Adrenal gland (tissue), 9 donors: ENCODE measurements at regions not wholly inside any gene's neighbourhood (a gene's known extent, or its start where the extent isn't known, plus 50 kb on each side); places are given as distances from the start of the nearest gene placed in this dataset.

Source experiments
- DNase-seq, 7 donors: peaks; one replicate each; pipeline ENCODE4 v3.0.0-alpha.2; 2019 to 2020
- H3K27ac ChIP-seq, 5 donors: fragments of 200-600 bp; sonication (generic) in 4 of 5; 1 replicate in 3 of 5; 2 replicates in 2 of 5; pipeline versions ENCODE4 v1.5.1 to v1.8.0; 2016 to 2020; ENCODE audit warnings: mild to moderate bottlenecking in 1 of 5
- H3K27me3 ChIP-seq: fragments of 200-600 bp; 2 replicates; pipeline ENCODE4 v1.8.0; 2021
- H3K36me3 ChIP-seq, 2 donors: fragments of 200-600 bp; replicated peaks in 1 of 2; 1 replicate in 1 of 2; 2 replicates in 1 of 2; pipeline versions ENCODE4 v1.5.1 to v1.8.0; 2018 to 2022
- H3K4me1 ChIP-seq, 2 donors: fragments of 200-600 bp; replicated peaks in 1 of 2; 1 replicate in 1 of 2; 2 replicates in 1 of 2; pipeline versions ENCODE4 v1.5.1 to v1.8.0; 2018 to 2021
- H3K4me3 ChIP-seq, 4 donors: fragments of 200-600 bp; sonication (generic) in 3 of 4; one replicate each; pipeline ENCODE4 v1.5.1; 2016 to 2018
- H3K9me3 ChIP-seq, 3 donors: fragments of 200-600 bp; sonication (generic) in 1 of 3; replicated peaks in 1 of 3; 1 replicate in 2 of 3; 2 replicates in 1 of 3; pipeline versions ENCODE4 v1.5.1 to v1.8.0; 2016 to 2021
- CTCF ChIP-seq, 6 experiments: fragments of 450-650 bp in 4 of 6; fragments of 200-600 bp in 2 of 6; sonication (generic) in 1 of 6; IDR thresholded peaks; 1 replicate in 5 of 6; 2 replicates in 1 of 6; pipeline versions ENCODE4 v1.5.1 to v1.8.0; 2016 to 2021; ENCODE audit warnings: antibody characterized with exemption in 6 of 6, mild to moderate bottlenecking in 2 of 6, moderate library complexity in 1 of 6
- POLR2A ChIP-seq, 2 donors: fragments of 450-650 bp; IDR thresholded peaks; one replicate each; pipeline ENCODE4 v1.6.1; 2017; ENCODE audit warnings: antibody characterized with exemption in 2 of 2, mild to moderate bottlenecking in 2 of 2, moderate library complexity in 1 of 2
- WGBS, 4 donors: extraction: QIAGEN DNeasy Blood & Tissue Kit in 2 of 4; methylation state at CpG; one replicate each; pipeline versions ENCODE4 v1.1.5 to v1.1.7; 2013 to 2017; 5-methylcytosine and 5-hydroxymethylcytosine counted together
- intact Hi-C, 2 donors: fragments of 100-400 bp; cut with DNase I; formaldehyde crosslinking; loops; one replicate each; pipeline versions ENCODE4 v1.14.1 to v1.15.0; 2022 to 2023
- donor health status: healthy with polysubstance abuse.
- donor health status: Bipolar disorder and iron deficiency.
- donor health status: DM: yes; HTN: yes; CAD: no.
- donor health status: DM: no; HTN: no; CAD: no.
- donor health status: DM: no; HTN: no; CAD: no.

- Histone ChIP-seq H3K27me3 (no peaks in the 10 kb centered on the region), H3K27ac (no peak overlapping the region), H3K4me3 (no peak overlapping the region), H3K4me1 (no peaks in the 10 kb centered on the region), H3K36me3 (no peaks in the 10 kb centered on the region), H3K9me3 (no peaks in the 10 kb centered on the region)
- DNase-seq: no peak
- intact Hi-C loops: no loop called here
- TF ChIP-seq CTCF (IDR thresholded peaks at IDR 0.05): no peak
- TF ChIP-seq POLR2A (IDR thresholded peaks at IDR 0.05): no peak
Observed at GRCh38 chr4:79780129-79780528, 292.9 kb downstream of the ANTXR2 start.

GRCh38 chr4:79772510-79772909, 300.5 kb downstream of the ANTXR2 start:
- no peak overlapping the region for H3K4me3 ChIP-seq
- no peaks in the 10 kb centered on the region for H3K9me3 ChIP-seq
- no peak for DNase-seq
- H3K27ac ChIP-seq: no peak overlapping the region
- intact Hi-C loops: no loop called here
- no peaks in the 10 kb centered on the region for H3K27me3 ChIP-seq
- TF ChIP-seq POLR2A (IDR thresholded peaks at IDR 0.05) (no peak), CTCF (IDR thresholded peaks at IDR 0.05) (no peak)
- no peaks in the 10 kb centered on the region for H3K36me3 ChIP-seq
- H3K4me1 ChIP-seq: no peaks in the 10 kb centered on the region

GRCh38 chr4:79764120-79764519, 308.9 kb downstream of the ANTXR2 start:
- TF ChIP-seq POLR2A (IDR thresholded peaks at IDR 0.05): no peak
- no peak for TF ChIP-seq CTCF (IDR thresholded peaks at IDR 0.05)
- Histone ChIP-seq H3K9me3 (no peaks in the 10 kb centered on the region), H3K4me1 (no peaks in the 10 kb centered on the region), H3K27me3 (no peaks in the 10 kb centered on the region), H3K36me3 (no peaks in the 10 kb centered on the region), H3K27ac (no peak overlapping the region), H3K4me3 (no peak overlapping the region)
- intact Hi-C loops: no loop called here
- DNase-seq: no peak
- WGBS, 4 donors: 81 to 93% (median 92%) methylated on average over 2 of the region's 2 CpGs

GRCh38 chr4:79763486-79764075, 309.4 kb downstream of the ANTXR2 start:
- no peaks in the 10 kb centered on the region for H3K27me3 ChIP-seq
- 72 to 85% (median 80%) methylated on average over 4 of the region's 4 CpGs for WGBS, 4 donors
- no peaks in the 10 kb centered on the region for H3K4me1 ChIP-seq
- H3K27ac ChIP-seq: no peak overlapping the region
- TF ChIP-seq CTCF (IDR thresholded peaks at IDR 0.05) (no peak), POLR2A (IDR thresholded peaks at IDR 0.05) (no peak)
- no peaks in the 10 kb centered on the region for H3K9me3 ChIP-seq
- no peaks in the 10 kb centered on the region for H3K36me3 ChIP-seq
- no peak for DNase-seq
- intact Hi-C loops: no loop called here
- no peak overlapping the region for H3K4me3 ChIP-seq
